GM19035 (cell line): ENCODE measurements at regions not wholly inside any gene's neighbourhood (a gene's known extent, or its start where the extent isn't known, plus 50 kb on each side); places are given as distances from the start of the nearest gene placed in this dataset.
"Not testable (repeated sequence)": the region's sequence is repeated elsewhere in the genome, so short reads cannot be mapped to it uniquely, and the experiment has no call there.

ENCODE experiments used
- ATAC-seq: cut with Tn5 transposase; IDR thresholded peaks from one replicate; pipeline ENCODE4 v1.9.1; 2021; ENCODE audit not compliant: unreplicated experiment

DNA sequence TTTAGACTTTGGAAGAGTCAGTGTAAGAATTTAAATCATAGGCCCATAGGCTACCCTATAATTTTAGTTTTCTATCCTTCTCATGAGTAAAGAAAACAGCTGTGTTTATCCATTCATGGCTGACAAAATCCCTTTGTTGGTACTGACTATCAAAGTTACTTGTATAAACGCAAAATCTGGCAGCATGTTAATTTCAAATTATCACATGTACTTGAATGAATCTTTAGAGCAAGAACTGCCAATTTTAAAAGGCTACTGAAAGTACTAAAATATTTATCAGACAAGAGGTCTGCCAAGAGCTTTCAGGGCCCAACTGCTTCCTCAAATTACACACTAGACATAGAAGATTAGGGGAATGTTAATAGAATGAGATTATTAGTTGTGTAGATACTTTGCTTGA is 66.6 kb downstream of the MYL12B start:
- ATAC-seq: no peak

- ATAC-seq: no peak
Observed at GRCh38 chr18:3329471-3329870, 67.5 kb downstream of the MYL12B start.

GRCh38 chr18:3329872-3330271 is 67.9 kb downstream of the MYL12B start:
- ATAC-seq: no peak

GRCh38 chr18:3330622-3331021 is 68.7 kb downstream of the MYL12B start:
- no peak for ATAC-seq

- no peak for ATAC-seq
Observed at GRCh38 chr18:3332376-3332775, 70.4 kb downstream of the MYL12B start.

DNA sequence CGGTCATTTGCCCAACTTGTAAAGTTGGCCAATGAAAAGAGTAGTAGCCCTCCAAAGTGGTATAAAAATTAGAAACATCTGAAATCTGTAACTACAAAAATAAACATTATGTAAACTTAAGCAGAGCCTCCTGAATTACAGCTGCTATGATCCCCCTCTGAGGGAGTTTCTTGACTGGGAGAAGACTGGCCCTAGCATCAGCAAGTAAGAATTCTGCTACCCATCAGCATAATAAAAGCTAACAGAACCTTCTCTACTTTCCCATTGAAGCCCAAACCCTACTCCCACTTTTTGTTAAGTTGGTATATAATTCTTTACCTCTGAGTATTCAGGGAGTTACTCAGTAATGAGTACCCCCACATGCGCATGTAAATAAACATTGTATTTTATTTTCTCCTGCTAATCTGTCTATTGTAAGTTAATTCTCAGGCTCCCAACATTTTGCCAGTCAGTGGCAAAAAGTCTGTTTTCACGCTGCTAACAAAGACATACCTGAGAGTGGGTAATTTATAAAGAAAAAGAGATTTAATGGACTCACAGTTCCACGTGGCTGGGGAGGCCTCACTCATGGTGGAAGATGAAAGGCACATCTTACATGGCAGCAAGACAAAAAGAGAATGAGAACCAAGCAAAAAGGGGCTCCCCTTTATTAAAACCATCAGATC is 71.3 kb downstream of the MYL12B start:
- ATAC-seq: no peak

DNA sequence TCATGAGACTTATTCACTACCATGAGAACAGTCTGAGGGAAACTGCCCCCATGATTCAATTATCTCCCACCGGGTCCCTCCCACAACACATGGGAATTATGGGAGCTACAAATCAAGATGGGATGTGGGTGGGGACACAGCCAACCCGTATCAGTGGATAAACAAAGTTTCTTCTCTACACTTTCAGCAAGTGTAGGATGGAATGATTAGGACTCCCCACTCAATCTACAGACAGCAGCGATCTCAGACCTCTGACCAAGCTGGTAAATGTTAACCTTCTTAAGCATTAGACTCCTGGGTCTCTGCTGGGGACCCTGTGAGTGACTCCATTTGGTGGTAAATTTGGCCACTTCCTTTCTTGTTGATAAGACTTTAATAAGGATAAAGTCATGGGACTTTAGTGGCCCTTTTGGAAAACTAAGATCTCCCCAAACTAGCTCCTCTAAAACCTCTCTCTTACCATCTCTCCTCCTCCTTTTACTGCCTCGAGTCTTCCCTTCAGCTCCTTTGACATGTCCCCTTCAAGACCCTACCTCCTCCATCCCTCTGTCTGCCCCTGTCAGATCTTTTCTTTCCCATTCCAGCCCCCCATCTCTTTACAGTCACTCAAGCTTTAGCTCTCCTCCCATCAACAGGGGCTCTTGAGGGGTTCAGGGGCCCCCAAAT is 71.9 kb downstream of the MYL12B start:
- ATAC-seq: no peak

DNA sequence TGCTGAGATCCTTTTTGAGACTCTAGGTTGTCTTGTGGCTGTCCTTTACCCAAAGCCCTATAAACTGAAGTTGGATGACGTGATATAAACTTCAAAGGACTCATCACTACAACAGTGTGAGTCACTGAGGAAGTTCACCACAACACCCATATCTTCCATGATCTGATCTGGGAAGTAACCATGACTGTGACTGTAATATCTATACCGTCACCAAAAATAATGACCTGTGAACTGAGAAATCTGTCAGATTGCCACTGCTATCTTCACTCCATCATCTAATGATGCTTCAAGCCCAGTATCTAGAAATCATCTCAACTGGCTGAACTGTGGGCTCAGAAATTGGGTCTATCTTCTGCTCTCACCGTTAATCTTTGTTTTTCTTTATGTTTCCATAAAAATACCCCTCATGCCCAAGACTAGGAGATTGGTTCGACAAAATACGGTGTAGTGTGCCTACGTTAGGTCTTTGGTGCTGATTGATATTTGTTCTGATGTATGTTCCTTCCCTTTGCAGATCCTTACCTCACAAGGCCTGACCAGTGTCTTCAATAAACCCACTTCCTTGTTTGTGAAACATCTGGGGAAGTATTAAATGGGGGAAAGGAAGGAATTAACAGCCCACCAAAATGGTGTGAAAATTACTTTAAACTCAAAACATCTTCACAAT is 78.2 kb downstream of the MYL12B start:
- no peak for ATAC-seq

DNA sequence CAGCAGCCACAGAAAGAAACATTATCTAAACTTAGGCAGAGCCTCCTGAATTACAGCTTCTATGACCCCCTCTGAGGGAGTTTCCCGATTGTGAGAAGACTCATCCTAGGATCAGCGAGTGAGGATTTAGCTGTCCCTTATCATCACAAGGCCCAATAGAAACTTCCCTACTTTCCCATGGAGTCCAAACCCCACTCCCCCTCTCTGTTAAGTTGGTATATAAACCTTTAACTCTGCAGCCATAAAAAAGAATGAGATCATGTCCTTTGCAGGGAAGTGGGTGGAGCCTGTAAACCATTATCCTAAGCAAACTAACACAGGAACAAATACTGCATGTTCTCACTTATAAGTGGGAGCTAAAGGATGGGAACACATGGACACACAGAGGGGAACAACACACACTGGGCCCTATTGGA is 78.8 kb downstream of the MYL12B start:
- ATAC-seq: no peak

GRCh38 chr18:3342628-3343027 is 80.7 kb downstream of the MYL12B start:
- no peak for ATAC-seq

DNA sequence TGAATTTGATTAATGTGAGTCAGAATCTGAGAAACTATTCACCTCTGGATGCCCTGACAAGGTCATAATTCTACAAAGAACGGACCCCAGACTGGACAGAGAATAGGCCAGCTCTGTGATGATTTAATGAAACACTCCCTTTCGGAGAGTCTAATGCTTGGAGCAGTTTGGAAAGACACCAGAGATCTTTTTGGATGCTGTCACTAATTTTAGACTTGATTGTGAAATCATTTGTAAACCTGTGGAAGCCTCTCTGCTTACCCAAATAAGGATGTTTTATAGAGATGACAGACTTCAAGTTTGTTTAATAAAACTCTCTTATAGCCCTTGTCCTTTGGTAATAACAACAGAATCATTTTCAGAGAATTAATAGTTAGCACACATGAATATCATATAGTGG is 83.5 kb downstream of the MYL12B start:
- ATAC-seq: no peak

GRCh38 chr18:3345885-3346284 is 84.0 kb downstream of the MYL12B start:
- no peak for ATAC-seq

- no peak for ATAC-seq
Observed at GRCh38 chr18:3346487-3346886, 84.6 kb downstream of the MYL12B start.

- no peak for ATAC-seq
Observed at GRCh38 chr18:3347286-3347803, 85.4 kb downstream of the MYL12B start.

DNA sequence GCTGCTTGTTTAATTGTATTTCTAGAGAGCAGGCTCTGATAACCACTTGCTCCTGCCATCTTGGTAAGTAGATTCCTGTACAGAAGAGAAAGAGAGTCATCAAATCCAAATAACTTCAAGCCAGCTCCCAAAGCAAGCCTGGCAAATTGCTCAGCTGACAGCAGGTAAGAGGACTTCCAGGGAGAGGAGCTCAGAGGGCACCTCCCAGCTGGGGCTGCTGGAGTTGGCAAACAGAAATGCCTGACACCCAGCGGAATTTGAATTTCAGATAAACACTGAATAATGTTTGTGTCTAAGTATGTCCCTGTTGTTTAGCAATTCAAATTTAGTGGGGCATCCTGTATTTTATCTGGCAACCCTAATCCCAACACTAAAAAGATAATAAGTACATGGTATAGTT is 86.2 kb downstream of the MYL12B start:
- ATAC-seq: no peak

DNA sequence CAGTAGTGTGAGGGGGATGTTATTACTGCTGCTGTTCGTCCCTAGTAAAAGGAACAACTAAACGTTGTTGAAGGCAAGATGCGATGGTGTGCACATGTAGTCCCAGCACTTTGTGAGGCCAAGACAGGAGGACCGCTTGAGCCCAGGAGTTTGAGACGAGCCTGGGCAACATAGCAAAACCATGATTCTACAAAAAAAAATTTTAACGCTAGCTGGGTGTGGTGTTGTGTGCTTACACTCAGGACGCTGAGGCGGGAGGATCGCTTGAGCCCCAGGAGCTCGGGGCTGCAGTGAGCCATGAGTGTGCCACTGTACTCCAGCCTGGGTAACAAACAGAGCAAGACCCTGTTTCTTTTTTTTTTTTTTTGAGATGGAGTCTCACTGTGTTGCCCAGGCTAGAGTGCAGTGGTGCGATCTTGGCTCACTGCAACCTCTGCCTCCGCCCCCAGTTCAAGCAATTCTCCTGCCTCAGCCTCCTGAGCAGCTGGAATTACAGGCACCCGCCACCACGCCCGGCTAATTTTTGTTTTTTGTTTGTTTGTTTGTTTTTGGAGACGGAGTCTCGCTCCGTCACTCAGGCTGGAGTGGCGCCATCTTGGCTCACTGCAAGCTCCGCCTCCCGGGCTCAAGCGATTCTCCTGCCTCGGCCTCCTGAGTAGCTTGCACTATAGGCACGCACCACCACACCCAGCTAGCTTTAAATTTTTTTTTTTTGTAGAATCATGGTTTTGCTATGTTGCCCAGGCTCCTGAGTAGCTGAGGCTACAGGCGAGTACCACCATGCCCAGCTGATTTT is 87.3 kb downstream of the MYL12B start:
- not testable (repeated sequence) for ATAC-seq

DNA sequence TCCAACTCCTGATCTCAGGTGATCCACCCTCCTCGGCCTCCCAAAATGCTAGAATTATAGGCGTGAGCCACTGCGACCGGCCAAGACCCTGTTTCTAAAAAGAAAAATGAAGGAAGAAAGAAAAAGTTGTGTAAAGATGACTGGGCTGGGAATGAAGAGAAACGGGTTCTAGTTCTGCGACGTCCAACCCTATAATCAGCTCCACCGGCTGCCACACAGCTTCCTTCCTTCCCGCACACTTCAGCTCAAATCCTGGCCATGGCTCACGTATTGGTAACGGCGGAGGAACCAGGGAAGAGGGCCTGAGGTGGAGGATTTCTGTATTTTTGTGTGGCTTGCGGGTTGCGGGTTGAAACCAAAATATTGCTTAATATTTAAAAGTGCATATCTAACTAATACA is 88.1 kb downstream of the MYL12B start:
- ATAC-seq: no peak

DNA sequence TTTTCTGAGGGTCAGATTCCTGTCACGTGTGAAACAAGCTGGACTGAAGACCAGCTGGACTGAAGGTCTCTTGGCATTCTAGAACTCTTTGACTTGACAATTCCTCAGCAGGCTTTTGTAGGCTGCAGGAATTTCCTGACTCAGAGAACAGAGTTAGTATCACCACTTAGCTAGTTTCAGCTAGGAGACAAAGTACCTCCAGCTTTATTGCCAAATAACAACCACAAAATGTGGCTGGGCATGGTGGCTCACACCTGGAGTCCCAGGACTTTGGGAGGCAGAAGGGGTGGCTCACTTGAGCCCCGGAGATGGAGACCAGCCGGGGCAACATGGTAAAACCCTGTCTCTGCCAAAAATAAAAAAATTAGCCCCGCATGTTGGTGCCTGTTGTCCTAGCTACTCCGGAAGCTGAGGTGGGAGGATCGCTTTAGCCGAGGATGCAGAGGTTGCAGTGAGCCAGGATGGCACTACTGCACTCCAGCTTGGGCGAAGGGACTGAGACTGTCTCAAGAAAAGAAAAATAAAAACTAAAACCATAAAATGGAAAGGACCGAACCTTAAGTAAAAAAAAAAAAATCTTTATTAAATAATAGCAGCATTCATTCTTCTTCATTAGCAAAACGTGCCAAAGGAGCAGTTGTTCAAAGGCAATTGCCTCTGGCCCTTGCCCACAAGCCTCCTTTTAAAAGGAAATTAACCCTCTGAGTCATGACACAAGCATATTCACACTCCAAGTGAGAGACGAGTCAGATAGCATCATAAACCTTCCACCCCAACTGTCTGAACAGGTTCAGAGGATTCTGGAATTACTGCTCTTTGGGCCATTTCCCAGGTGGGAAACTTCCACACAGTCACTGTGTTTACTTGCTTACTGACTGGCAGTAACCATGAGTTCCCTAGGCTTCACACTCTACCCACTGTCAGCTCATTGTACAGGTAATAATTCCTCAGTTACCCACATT is 88.9 kb downstream of the MYL12B start:
- no peak for ATAC-seq

- no peak for ATAC-seq
Observed at GRCh38 chr18:3354506-3354905, 92.6 kb downstream of the MYL12B start.

DNA sequence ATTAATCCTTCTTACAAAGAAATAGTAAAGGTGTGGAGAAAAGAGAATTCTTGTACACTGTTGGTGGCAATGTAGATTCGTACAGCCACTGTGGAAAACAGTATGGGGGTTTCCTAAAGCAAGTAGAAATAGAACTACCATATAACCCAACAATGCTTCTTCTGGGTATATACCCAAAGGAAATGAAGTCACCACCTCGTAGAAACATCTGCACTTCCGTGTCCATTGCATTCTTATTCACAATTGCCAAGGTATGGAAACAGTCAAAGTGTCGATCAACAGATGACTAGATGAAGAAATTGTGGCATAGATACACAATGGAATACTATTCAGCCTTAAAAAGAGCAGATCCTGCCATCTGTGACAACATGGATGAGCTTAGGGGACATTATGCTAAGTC is 93.4 kb upstream of the TGIF1 start:
- no peak for ATAC-seq
